ENCODE measurements at regions not wholly inside any gene's neighbourhood (a gene's known extent, or its start where the extent isn't known, plus 50 kb on each side); places are given as distances from the start of the nearest gene placed in this dataset.

GRCh38 chr20:50418890-50419642 lies 91.1 kb upstream of the PTPN1 start:
- no peak for TF ChIP-seq CTCF (IDR thresholded peaks at IDR 0.05)
- TF ChIP-seq POLR2A (IDR thresholded peaks at IDR 0.05): no peak

Data from adrenal gland (tissue), 5 donors.